ENCODE measurements at regions not wholly inside any gene's neighbourhood (a gene's known extent, or its start where the extent isn't known, plus 50 kb on each side); places are given as distances from the start of the nearest gene placed in this dataset.

DNA sequence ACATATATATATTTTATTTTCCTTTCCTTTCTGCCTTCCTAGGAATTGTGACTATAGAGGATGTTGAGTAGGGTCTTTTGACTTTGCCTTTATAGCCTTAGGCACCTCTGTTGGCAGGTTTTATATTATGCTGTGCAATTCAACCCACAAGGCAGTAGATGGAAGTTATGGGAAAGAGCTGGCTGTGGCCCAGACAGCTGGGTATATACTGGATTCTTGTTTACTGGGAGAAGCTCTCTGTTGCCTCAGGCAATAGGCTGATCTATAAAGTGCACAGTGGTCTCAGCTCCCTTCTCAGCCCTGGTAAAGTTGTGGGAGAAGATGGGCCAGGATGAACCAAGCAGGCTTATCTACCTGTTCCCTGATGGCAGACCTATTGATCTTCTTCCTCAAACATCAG is 342.0 kb downstream of the GBA3 start:
- TF ChIP-seq CTCF (IDR thresholded peaks at IDR 0.05; ENCODE audit: low read length) (no peak), EZH2phosphoT487 (IDR thresholded peaks at IDR 0.05; ENCODE audit: low read length) (no peak), EZH2 (optimal IDR thresholded peaks at IDR 0.05; ENCODE audit: low read depth, low read length) (no peak)
- no peak overlapping the region for H3K27ac ChIP-seq (ENCODE audit: low read length)
- no peak overlapping the region for H3K4me2 ChIP-seq (ENCODE audit: low read depth, low read length)
- H3K4me1 ChIP-seq (ENCODE audit: low read length): no peaks in the 10 kb centered on the region
- H3K9me2 ChIP-seq (replicated peaks; ENCODE audit: insufficient read depth, low read length): no peaks in the 10 kb centered on the region
- no peaks in the 10 kb centered on the region for H3K79me2 ChIP-seq (ENCODE audit: low read length)
- no peaks in the 10 kb centered on the region for H3F3A ChIP-seq (ENCODE audit: insufficient read depth, low read length)
- H3K4me3 ChIP-seq (ENCODE audit: low read length): no peak overlapping the region
- no peak overlapping the region for H2AFZ ChIP-seq (ENCODE audit: low read length)
- no peak overlapping the region for H3K9ac ChIP-seq (ENCODE audit: low read length)
- no peaks in the 10 kb centered on the region for H3K36me3 ChIP-seq (replicated peaks; ENCODE audit: insufficient read depth, low read length)
- no peaks in the 10 kb centered on the region for H4K20me1 ChIP-seq (ENCODE audit: insufficient read depth, low read length)
- no peaks in the 10 kb centered on the region for H3K9me3 ChIP-seq (replicated peaks; ENCODE audit: insufficient read depth, low read length)
- H3K27me3 ChIP-seq (replicated peaks; ENCODE audit: insufficient read depth, low read length): no peaks in the 10 kb centered on the region
- no peak for DNase-seq

GRCh38 chr4:23033796-23034195 is 341.1 kb downstream of the GBA3 start:
- TF ChIP-seq EZH2 (optimal IDR thresholded peaks at IDR 0.05; ENCODE audit: low read depth, low read length) (no peak), EZH2phosphoT487 (IDR thresholded peaks at IDR 0.05; ENCODE audit: low read length) (no peak), CTCF (IDR thresholded peaks at IDR 0.05; ENCODE audit: low read length) (no peak)
- Histone ChIP-seq H2AFZ (ENCODE audit: low read length) (no peak overlapping the region), H3K4me1 (ENCODE audit: low read length) (no peaks in the 10 kb centered on the region), H3K9me3 (replicated peaks; ENCODE audit: insufficient read depth, low read length) (no peaks in the 10 kb centered on the region), H3K36me3 (replicated peaks; ENCODE audit: insufficient read depth, low read length) (no peaks in the 10 kb centered on the region), H4K20me1 (ENCODE audit: insufficient read depth, low read length) (no peaks in the 10 kb centered on the region), H3K9me2 (replicated peaks; ENCODE audit: insufficient read depth, low read length) (no peaks in the 10 kb centered on the region), H3K4me2 (ENCODE audit: low read depth, low read length) (no peak overlapping the region), H3K4me3 (ENCODE audit: low read length) (no peak overlapping the region), H3K27ac (ENCODE audit: low read length) (no peak overlapping the region), H3K9ac (ENCODE audit: low read length) (no peak overlapping the region), H3K79me2 (ENCODE audit: low read length) (no peaks in the 10 kb centered on the region), H3F3A (ENCODE audit: insufficient read depth, low read length) (no peaks in the 10 kb centered on the region), H3K27me3 (replicated peaks; ENCODE audit: insufficient read depth, low read length) (no peaks in the 10 kb centered on the region)
- no peak for DNase-seq

GRCh38 chr4:23028875-23029274 is 336.1 kb downstream of the GBA3 start:
- Histone ChIP-seq H3K27ac (ENCODE audit: low read length) (no peak overlapping the region), H3K36me3 (replicated peaks; ENCODE audit: insufficient read depth, low read length) (no peaks in the 10 kb centered on the region), H3K27me3 (replicated peaks; ENCODE audit: insufficient read depth, low read length) (no peaks in the 10 kb centered on the region)

More at GRCh38 chr4:23028875-23029274, 336.1 kb downstream of the GBA3 start:
- Histone ChIP-seq H3K9me2 (replicated peaks; ENCODE audit: insufficient read depth, low read length) (no peaks in the 10 kb centered on the region), H3K4me2 (ENCODE audit: low read depth, low read length) (no peak overlapping the region), H4K20me1 (ENCODE audit: insufficient read depth, low read length) (no peaks in the 10 kb centered on the region), H3K4me3 (ENCODE audit: low read length) (no peak overlapping the region), H3F3A (ENCODE audit: insufficient read depth, low read length) (no peaks in the 10 kb centered on the region), H3K9me3 (replicated peaks; ENCODE audit: insufficient read depth, low read length) (no peaks in the 10 kb centered on the region), H2AFZ (ENCODE audit: low read length) (no peak overlapping the region), H3K9ac (ENCODE audit: low read length) (no peak overlapping the region), H3K4me1 (ENCODE audit: low read length) (no peaks in the 10 kb centered on the region), H3K79me2 (ENCODE audit: low read length) (no peaks in the 10 kb centered on the region)
- no peak for DNase-seq
- no peak for TF ChIP-seq EZH2phosphoT487 (IDR thresholded peaks at IDR 0.05; ENCODE audit: low read length)
- no peak for TF ChIP-seq CTCF (IDR thresholded peaks at IDR 0.05; ENCODE audit: low read length)
